AG04450 (cell line): ENCODE measurements at regions not wholly inside any gene's neighbourhood (a gene's known extent, or its start where the extent isn't known, plus 50 kb on each side); places are given as distances from the start of the nearest gene placed in this dataset.

Experiments
- CTCF ChIA-PET: fragments of 300-600, 350-600 bp; formaldehyde crosslinking; extraction: SDS; loops from one replicate; lab custom pipeline; 2022; ENCODE audit warnings: antibody characterized with exemption, inconsistent platforms; lab: Charles Lee
- POLR2A ChIA-PET: fragments of 350-600 bp; formaldehyde crosslinking; extraction: SDS; loops from one replicate; lab custom pipeline; 2021; ENCODE audit warnings: antibody characterized with exemption, inconsistent platforms; lab: Yijun Ruan, JAX
- DNase-seq: peaks from one replicate; pipeline ENCODE4 v3.0.0-alpha.2; 2011; ENCODE audit warnings: low read depth, low spot score
- H3K27ac ChIP-seq: one replicate; pipeline ENCODE4 v1.5.1; 2012; ENCODE audit warnings: low read depth, low read length, control low read depth
- H3K27me3 ChIP-seq: one replicate; pipeline ENCODE4 v1.6.0; 2012; ENCODE audit warnings: low read length; ENCODE audit not compliant: control insufficient read depth, insufficient read depth
- H3K4me3 ChIP-seq: 2 replicates; pipeline ENCODE4 v1.5.1; 2011; ENCODE audit warnings: mild to moderate bottlenecking, low read depth, low read length, control low read depth
- H3K9me3 ChIP-seq: 2 replicates; pipeline ENCODE4 v1.5.1; 2012; ENCODE audit warnings: low read length; ENCODE audit not compliant: control insufficient read depth, insufficient read depth
- CTCF ChIP-seq: IDR thresholded peaks from 2 replicates; pipeline ENCODE4 v1.5.1; 2011; ENCODE audit warnings: low read depth, low read length, control low read depth, inconsistent platforms

DNA sequence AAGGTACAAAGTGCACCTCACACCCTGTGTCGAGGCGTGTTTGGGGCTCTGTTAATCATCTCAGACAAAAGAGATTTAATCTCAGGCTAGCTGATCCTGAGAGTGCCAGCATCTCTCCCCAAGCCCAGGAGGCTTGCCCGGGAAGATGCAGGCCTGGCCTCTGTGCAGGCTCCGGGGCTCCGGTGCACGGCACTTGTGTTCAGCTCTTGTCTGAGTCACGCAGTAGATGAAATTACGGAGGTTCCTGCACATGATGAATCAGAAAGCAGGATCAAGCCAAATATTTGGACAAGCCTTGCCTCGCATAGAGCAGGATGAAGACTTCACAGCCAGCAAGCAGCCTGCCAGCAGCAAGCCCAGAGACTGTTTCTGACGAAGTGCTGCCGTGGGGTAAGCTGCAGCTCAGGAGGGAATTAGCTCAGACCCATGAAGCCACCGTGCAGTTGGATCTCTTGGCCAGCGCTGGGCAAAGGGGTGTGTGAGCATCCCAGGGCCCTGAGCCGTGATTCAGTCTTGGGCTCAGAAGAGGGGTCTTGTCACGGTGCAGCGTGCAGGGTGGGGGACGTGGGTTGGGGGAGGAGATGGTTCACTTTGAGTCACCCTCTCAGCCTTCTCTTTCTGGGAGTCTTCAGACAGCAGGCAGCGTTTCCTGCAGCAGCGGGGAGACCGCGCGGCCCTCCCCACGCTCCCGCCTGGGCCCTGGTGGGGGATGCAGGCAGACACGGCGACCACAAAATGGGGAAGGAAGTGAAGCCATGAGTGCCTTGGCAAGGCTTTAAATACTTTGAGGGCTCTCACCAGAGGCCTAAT is 89.2 kb upstream of the MEF2A start:
- H3K9me3 ChIP-seq = no peaks in the 10 kb centered on the region; the same call in none of the 2 replicates
- POLR2A ChIA-PET = interaction anchor here (0.5 to 2.4 kb wide), 9 partner anchors 9 to 1818 kb away, joined by 3 to 30 read pairs (median 5); partner anchors contain the start of genes MEF2A and SNRPA1
- CTCF ChIA-PET = interaction anchor here (0.7 to 4.1 kb wide), 5 partner anchors 23 to 253 kb away, joined by 3 to 26 read pairs (median 4); no protein-coding TSS in a partner anchor
- peak overlapping the region; percentile 92 for H3K27ac ChIP-seq
- peak overlapping the region; percentile 51 for H3K4me3 ChIP-seq
- peak; percentile 97 for DNase-seq
- TF ChIP-seq CTCF = no peak
- no peaks in the 10 kb centered on the region for H3K27me3 ChIP-seq

GRCh38 chr15:99477791-99478471 is 87.9 kb upstream of the MEF2A start:
- ChIA-PET CTCF (interaction anchor here (1.0 to 4.1 kb wide), 4 partner anchors 22 to 251 kb away, joined by 4 to 26 read pairs (median 4); no protein-coding TSS in a partner anchor), POLR2A (interaction anchor here (1.1 to 2.4 kb wide), 3 partner anchors 18 to 29 kb away, joined by 4 to 30 read pairs (median 15); no protein-coding TSS in a partner anchor)
- Histone ChIP-seq H3K27ac (peak overlapping the region; percentile 92), H3K4me3 (no peak overlapping the region), H3K9me3 (no peaks in the 10 kb centered on the region; the same call in none of the 2 replicates), H3K27me3 (no peaks in the 10 kb centered on the region)
- TF ChIP-seq CTCF = no peak
- DNase-seq = no peak

DNA sequence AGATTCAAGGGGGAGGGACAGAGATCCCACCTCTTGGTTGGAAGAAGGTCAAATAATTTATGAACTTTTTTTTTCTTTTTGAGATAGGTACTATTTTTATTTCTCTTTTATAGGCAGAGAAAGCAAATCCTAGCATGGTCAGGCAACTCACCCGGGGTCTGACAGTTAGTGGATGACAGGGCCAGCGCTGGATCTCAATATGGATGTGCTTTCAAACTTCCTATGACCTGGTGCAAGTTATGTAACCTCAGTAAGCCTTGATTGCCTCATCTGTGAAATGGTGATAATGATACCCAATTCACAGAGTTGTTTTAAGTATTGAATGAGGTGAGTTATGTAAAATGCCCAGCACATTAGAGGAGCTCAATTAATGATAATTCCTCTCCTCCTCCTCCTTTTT is 86.8 kb upstream of the MEF2A start:
- Histone ChIP-seq H3K4me3 (no peak overlapping the region), H3K9me3 (no peaks in the 10 kb centered on the region; the same call in none of the 2 replicates), H3K27ac (no peak overlapping the region), H3K27me3 (no peaks in the 10 kb centered on the region)
- ChIA-PET POLR2A (no interaction called here), CTCF (no interaction called here)
- DNase-seq = no peak
- TF ChIP-seq CTCF = no peak

- TF ChIP-seq CTCF = no peak
- no peak overlapping the region for H3K4me3 ChIP-seq
- no peaks in the 10 kb centered on the region for H3K27me3 ChIP-seq
- no peaks in the 10 kb centered on the region; the same call in none of the 2 replicates for H3K9me3 ChIP-seq
- ChIA-PET POLR2A (no interaction called here), CTCF (interaction anchor here (2.2 kb wide), 1 partner anchor 224 kb away, joined by 6 read pairs; no protein-coding TSS in a partner anchor)
- no peak for DNase-seq
- no peak overlapping the region for H3K27ac ChIP-seq
Measured at GRCh38 chr15:99480016-99480810, 85.6 kb upstream of the MEF2A start.
